Upper lobe of right lung (tissue), 1 donor: ENCODE measurements at regions not wholly inside any gene's neighbourhood (a gene's known extent, or its start where the extent isn't known, plus 50 kb on each side); places are given as distances from the start of the nearest gene placed in this dataset.

Experiments used
- ATAC-seq: fragments of 200-7000 bp; cut with Tn5 transposase; one replicate; pipeline ENCODE4 v1.9.1; 2020; ENCODE audit warnings: mild to moderate bottlenecking, moderate library complexity
- DNase-seq: peaks from one replicate; pipeline ENCODE4 v3.0.0-alpha.2; 2020
- H3K27ac ChIP-seq: fragments of 200-600 bp; one replicate; pipeline ENCODE4 v1.8.0; 2022
- H3K27me3 ChIP-seq: fragments of 200-600 bp; one replicate; pipeline ENCODE4 v1.8.0; 2022; ENCODE audit warnings: mild to moderate bottlenecking
- H3K36me3 ChIP-seq: fragments of 200-600 bp; one replicate; pipeline ENCODE4 v1.8.0; 2022
- H3K4me1 ChIP-seq: fragments of 200-600 bp; one replicate; pipeline ENCODE4 v1.8.0; 2022
- H3K4me3 ChIP-seq: fragments of 200-600 bp; one replicate; pipeline ENCODE4 v1.8.0; 2022; ENCODE audit warnings: mild to moderate bottlenecking
- H3K9me3 ChIP-seq: fragments of 200-600 bp; one replicate; pipeline ENCODE4 v1.8.0; 2022
- intact Hi-C: fragments of 100-400 bp; cut with DNase I; formaldehyde crosslinking; loops from one replicate; pipeline ENCODE4 v1.11.0; 2022
- TF ChIP-seq, protein P1 (sequence below): fragments of 200-600 bp; IDR thresholded peaks from one replicate; pipeline ENCODE4 v1.8.0; 2022; ENCODE audit warnings: antibody characterized with exemption
- donor health status: DM: no; HTN: yes; CAD: no; lungs with severe emphysema.

DNA sequence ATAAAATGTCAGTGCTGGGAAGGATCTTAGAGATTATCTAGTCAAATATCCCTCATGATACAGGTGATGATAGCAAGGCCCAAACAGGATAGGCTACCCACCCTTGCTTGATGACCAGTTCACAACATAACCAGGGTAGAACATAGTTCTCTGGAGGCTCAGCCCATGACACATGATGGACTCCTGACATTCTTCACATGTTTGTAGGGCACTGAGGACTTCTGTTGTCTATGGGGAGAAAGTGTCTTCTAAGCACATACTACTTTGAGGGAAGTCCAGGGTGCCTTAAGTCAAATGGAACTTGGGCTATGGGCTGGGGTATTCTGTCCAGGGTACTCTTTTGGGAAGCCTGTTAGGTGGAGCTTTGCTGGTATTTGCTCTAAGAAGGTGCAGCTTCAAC is 148.9 kb downstream of the GLUL start:
- intact Hi-C loops = no loop called here
- TF ChIP-seq, protein P1, sequence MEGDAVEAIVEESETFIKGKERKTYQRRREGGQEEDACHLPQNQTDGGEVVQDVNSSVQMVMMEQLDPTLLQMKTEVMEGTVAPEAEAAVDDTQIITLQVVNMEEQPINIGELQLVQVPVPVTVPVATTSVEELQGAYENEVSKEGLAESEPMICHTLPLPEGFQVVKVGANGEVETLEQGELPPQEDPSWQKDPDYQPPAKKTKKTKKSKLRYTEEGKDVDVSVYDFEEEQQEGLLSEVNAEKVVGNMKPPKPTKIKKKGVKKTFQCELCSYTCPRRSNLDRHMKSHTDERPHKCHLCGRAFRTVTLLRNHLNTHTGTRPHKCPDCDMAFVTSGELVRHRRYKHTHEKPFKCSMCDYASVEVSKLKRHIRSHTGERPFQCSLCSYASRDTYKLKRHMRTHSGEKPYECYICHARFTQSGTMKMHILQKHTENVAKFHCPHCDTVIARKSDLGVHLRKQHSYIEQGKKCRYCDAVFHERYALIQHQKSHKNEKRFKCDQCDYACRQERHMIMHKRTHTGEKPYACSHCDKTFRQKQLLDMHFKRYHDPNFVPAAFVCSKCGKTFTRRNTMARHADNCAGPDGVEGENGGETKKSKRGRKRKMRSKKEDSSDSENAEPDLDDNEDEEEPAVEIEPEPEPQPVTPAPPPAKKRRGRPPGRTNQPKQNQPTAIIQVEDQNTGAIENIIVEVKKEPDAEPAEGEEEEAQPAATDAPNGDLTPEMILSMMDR = no peak
- Histone ChIP-seq H3K4me3 (no peak overlapping the region), H3K9me3 (no peaks in the 10 kb centered on the region), H3K27me3 (no peaks in the 10 kb centered on the region), H3K4me1 (peaks cover 5% of the 10 kb centered on the region), H3K36me3 (no peaks in the 10 kb centered on the region), H3K27ac (no peak overlapping the region)
- no peak for DNase-seq
- no peak for ATAC-seq

GRCh38 chr1:182240085-182240484 is 151.5 kb downstream of the GLUL start:
- Histone ChIP-seq H3K36me3 (no peaks in the 10 kb centered on the region), H3K27ac (no peak overlapping the region), H3K4me3 (no peak overlapping the region), H3K9me3 (no peaks in the 10 kb centered on the region), H3K4me1 (peaks cover 13% of the 10 kb centered on the region), H3K27me3 (no peaks in the 10 kb centered on the region)
- no peak for DNase-seq
- intact Hi-C loops = no loop called here
- TF ChIP-seq, protein P1 = no peak
- ATAC-seq = no peak

- DNase-seq (no peak), ATAC-seq (no peak)
- Histone ChIP-seq H3K4me1 (peaks cover 13% of the 10 kb centered on the region), H3K36me3 (no peaks in the 10 kb centered on the region), H3K27ac (no peak overlapping the region), H3K27me3 (no peaks in the 10 kb centered on the region), H3K9me3 (no peaks in the 10 kb centered on the region), H3K4me3 (no peak overlapping the region)
- TF ChIP-seq, protein P1 = no peak
- intact Hi-C loops = no loop called here
These were observed 153.2 kb downstream of the GLUL start for GRCh38 chr1:182238421-182238820.

DNA sequence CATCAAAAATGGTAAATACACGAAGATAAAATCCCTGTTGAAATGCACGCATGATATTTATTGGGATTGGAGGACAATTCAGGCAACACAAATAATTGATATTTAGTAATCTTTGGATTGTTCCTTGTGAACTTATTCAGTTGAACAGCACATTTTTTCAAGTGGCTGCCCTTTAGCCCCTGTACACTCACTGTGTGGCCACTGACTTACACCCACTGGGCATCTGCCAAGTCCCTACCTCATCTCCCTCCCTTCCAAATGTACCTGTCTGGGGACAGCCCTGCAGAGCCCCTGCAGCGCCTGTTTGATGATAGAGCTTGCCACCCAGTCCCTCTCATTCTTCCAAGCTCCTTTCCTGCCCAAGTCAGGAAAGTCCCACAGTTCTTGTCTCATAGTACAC is 154.3 kb downstream of the GLUL start:
- peaks cover 13% of the 10 kb centered on the region for H3K4me1 ChIP-seq
- ATAC-seq (no peak), DNase-seq (no peak)

DNA sequence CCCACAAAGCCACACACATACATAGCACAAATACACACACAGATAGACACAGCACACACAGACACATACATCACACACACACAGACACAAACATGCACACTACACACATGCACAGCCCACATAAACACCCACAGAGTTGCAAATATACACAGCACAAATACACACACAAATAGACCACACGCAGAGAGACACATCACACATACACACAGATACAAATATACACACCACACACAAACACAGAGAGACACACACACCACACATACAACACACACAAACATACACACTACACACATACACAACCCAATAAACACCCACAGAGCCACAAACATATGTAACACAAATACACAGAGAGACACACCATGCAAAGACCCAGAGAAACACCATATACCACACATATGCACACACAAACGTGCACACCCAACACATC is 154.9 kb downstream of the GLUL start:
- peaks cover 13% of the 10 kb centered on the region for H3K4me1 ChIP-seq
- H3K27ac ChIP-seq = no peak overlapping the region
- no peak overlapping the region for H3K4me3 ChIP-seq
- DNase-seq = no peak
- no peaks in the 10 kb centered on the region for H3K27me3 ChIP-seq
- H3K9me3 ChIP-seq = no peaks in the 10 kb centered on the region
- no peak for ATAC-seq
- no peaks in the 10 kb centered on the region for H3K36me3 ChIP-seq
- intact Hi-C loops = no loop called here
- TF ChIP-seq, protein P1 = no peak

More for the DNA sequence above, 154.3 kb downstream of the GLUL start:
- no peak overlapping the region for H3K27ac ChIP-seq
- H3K27me3 ChIP-seq = no peaks in the 10 kb centered on the region
- TF ChIP-seq, protein P1 = no peak
- H3K9me3 ChIP-seq = no peaks in the 10 kb centered on the region
- intact Hi-C loops = no loop called here
- no peak overlapping the region for H3K4me3 ChIP-seq
- no peaks in the 10 kb centered on the region for H3K36me3 ChIP-seq
